Astrocyte of the cerebellum (primary cell): ENCODE measurements at regions not wholly inside any gene's neighbourhood (a gene's known extent, or its start where the extent isn't known, plus 50 kb on each side); places are given as distances from the start of the nearest gene placed in this dataset.
"Not testable (repeated sequence)": the region's sequence is repeated elsewhere in the genome, so short reads cannot be mapped to it uniquely, and the experiment has no call there.

Source experiments
- DNase-seq: peaks from one replicate; pipeline ENCODE4 v3.0.0-alpha.2; 2011; ENCODE audit warnings: low read depth
- H3K4me3 ChIP-seq: 2 replicates; pipeline ENCODE4 v1.5.1; 2011; ENCODE audit warnings: mild to moderate bottlenecking, low read depth, low read length, moderate library complexity
- CTCF ChIP-seq: IDR thresholded peaks from 2 replicates; pipeline ENCODE4 v1.5.1; 2012; ENCODE audit warnings: low read length, low read depth, moderate library complexity, mild to moderate bottlenecking; ENCODE audit errors: missing control alignments
- in situ Hi-C: cut with HindIII; loops from 2 replicates; pipeline ENCODE4 v1.10.0; 2017; ENCODE audit warnings: low sequenced_read_pairs

- no peak overlapping the region for H3K4me3 ChIP-seq
- no peak for DNase-seq
- in situ Hi-C loops: no loop called here
- TF ChIP-seq CTCF: no peak
Observed at GRCh38 chr7:73932364-73932763, 71.4 kb downstream of the TMEM270 start.

- no peak overlapping the region for H3K4me3 ChIP-seq
- in situ Hi-C loops: no loop called here
- no peak for TF ChIP-seq CTCF
- peak; percentile 12 for DNase-seq
Observed at GRCh38 chr7:73933091-73933490, 72.1 kb downstream of the TMEM270 start.

- DNase-seq: no peak
- H3K4me3 ChIP-seq: no peak overlapping the region
- in situ Hi-C loops: no loop called here
- TF ChIP-seq CTCF: no peak
Observed at GRCh38 chr7:73936967-73937366, 76.0 kb downstream of the TMEM270 start.

GRCh38 chr7:73937650-73938049, 76.7 kb downstream of the TMEM270 start:
- DNase-seq: not testable (repeated sequence)

GRCh38 chr7:73939528-73939927, 78.6 kb downstream of the TMEM270 start:
- DNase-seq: no peak
- no peak overlapping the region for H3K4me3 ChIP-seq
- in situ Hi-C loops: no loop called here
- no peak for TF ChIP-seq CTCF

More at GRCh38 chr7:73937650-73938049, 76.7 kb downstream of the TMEM270 start:
- H3K4me3 ChIP-seq, in situ Hi-C loops: not testable (repeated sequence)

GRCh38 chr7:73940701-73941238, 79.8 kb downstream of the TMEM270 start:
- no peak for TF ChIP-seq CTCF
- H3K4me3 ChIP-seq: no peak overlapping the region
- DNase-seq: no peak
- in situ Hi-C loops: no loop called here

- in situ Hi-C loops: no loop called here
- H3K4me3 ChIP-seq: no peak overlapping the region
- TF ChIP-seq CTCF: no peak
- DNase-seq: peak; percentile 53
Observed at GRCh38 chr7:73941836-73942551, 81.0 kb downstream of the TMEM270 start.
